ENCODE measurements at regions not wholly inside any gene's neighbourhood (a gene's known extent, or its start where the extent isn't known, plus 50 kb on each side); places are given as distances from the start of the nearest gene placed in this dataset.

GRCh38 chr6:165001502-165002157 lies 307.8 kb downstream of the C6orf118 start:
- no peaks in the 10 kb centered on the region for H3K9me3 ChIP-seq (ENCODE audit: low read length)

DNA sequence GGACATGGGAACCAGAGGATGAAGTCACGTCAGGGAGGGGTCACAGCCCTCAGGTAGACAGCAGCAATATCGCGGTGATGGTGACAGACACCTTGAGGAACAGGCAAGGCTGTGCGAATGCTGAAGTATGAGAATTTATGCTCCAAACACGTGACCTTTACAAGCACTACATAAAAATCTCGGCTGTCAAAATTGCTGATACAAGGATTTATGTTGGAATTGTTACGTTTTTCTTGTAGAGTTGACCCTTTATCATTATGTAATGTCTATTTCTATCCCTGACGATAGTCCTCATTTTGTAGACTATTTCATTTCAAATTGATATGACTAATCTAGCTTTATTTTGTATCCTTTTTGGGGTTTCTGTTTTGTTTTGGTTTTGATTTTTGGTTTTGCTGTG lies 311.1 kb downstream of the C6orf118 start:
- Histone ChIP-seq H3K79me2 (replicated peaks; ENCODE audit: insufficient read depth, low read length) (no peaks in the 10 kb centered on the region), H3K27ac (ENCODE audit: low read length) (no peak overlapping the region), H2AFZ (ENCODE audit: low read depth, low read length) (no peak overlapping the region), H3K36me3 (ENCODE audit: insufficient read depth, low read length) (no peaks in the 10 kb centered on the region), H3K9me2 (ENCODE audit: insufficient read depth, low read length) (no peaks in the 10 kb centered on the region), H3K9ac (ENCODE audit: low read length) (no peak overlapping the region), H3K4me2 (ENCODE audit: low read length) (no peak overlapping the region), H3K27me3 (ENCODE audit: insufficient read depth, low read depth, low read length) (no peaks in the 10 kb centered on the region), H3F3A (ENCODE audit: insufficient read depth, low read length, poor library complexity, severe bottlenecking) (no peaks in the 10 kb centered on the region), H3K4me3 (ENCODE audit: low read length) (no peak overlapping the region), H3K9me3 (ENCODE audit: low read length) (no peaks in the 10 kb centered on the region), H4K20me1 (ENCODE audit: insufficient read depth) (no peaks in the 10 kb centered on the region)
- TF ChIP-seq EZH2 (IDR thresholded peaks at IDR 0.05; ENCODE audit: borderline replicate concordance, insufficient read depth, low read length, poor library complexity, severe bottlenecking) (no peak), RAD21 (conservative IDR thresholded peaks at IDR 0.05) (no peak), SMC3 (conservative IDR thresholded peaks at IDR 0.05; ENCODE audit: poor library complexity) (no peak), TAF1 (IDR thresholded peaks at IDR 0.05; ENCODE audit: low read depth) (no peak), POLR2AphosphoS5 (IDR thresholded peaks at IDR 0.05) (no peak), MXI1 (conservative IDR thresholded peaks at IDR 0.05; ENCODE audit: poor library complexity, severe bottlenecking) (no peak)
- TF ChIP-seq, protein P1, sequence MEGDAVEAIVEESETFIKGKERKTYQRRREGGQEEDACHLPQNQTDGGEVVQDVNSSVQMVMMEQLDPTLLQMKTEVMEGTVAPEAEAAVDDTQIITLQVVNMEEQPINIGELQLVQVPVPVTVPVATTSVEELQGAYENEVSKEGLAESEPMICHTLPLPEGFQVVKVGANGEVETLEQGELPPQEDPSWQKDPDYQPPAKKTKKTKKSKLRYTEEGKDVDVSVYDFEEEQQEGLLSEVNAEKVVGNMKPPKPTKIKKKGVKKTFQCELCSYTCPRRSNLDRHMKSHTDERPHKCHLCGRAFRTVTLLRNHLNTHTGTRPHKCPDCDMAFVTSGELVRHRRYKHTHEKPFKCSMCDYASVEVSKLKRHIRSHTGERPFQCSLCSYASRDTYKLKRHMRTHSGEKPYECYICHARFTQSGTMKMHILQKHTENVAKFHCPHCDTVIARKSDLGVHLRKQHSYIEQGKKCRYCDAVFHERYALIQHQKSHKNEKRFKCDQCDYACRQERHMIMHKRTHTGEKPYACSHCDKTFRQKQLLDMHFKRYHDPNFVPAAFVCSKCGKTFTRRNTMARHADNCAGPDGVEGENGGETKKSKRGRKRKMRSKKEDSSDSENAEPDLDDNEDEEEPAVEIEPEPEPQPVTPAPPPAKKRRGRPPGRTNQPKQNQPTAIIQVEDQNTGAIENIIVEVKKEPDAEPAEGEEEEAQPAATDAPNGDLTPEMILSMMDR (IDR thresholded peaks at IDR 0.05; ENCODE audit: poor library complexity, severe bottlenecking), result no peak

More at GRCh38 chr6:165001502-165002157, 307.8 kb downstream of the C6orf118 start:
- no peaks in the 10 kb centered on the region for H3K36me3 ChIP-seq (ENCODE audit: insufficient read depth, low read length)
- H4K20me1 ChIP-seq (ENCODE audit: insufficient read depth), result no peaks in the 10 kb centered on the region
- H3K27ac ChIP-seq (ENCODE audit: low read length), result no peak overlapping the region
- TF ChIP-seq EP300 (conservative IDR thresholded peaks at IDR 0.05; ENCODE audit: poor library complexity, severe bottlenecking) (no peak), EZH2 (IDR thresholded peaks at IDR 0.05; ENCODE audit: borderline replicate concordance, insufficient read depth, low read length, poor library complexity, severe bottlenecking) (no peak)
- H3K4me2 ChIP-seq (ENCODE audit: low read length), result no peak overlapping the region
- no peak overlapping the region for H3K9ac ChIP-seq (ENCODE audit: low read length)
- H3K79me2 ChIP-seq (replicated peaks; ENCODE audit: insufficient read depth, low read length), result no peaks in the 10 kb centered on the region
- H2AFZ ChIP-seq (ENCODE audit: low read depth, low read length), result no peak overlapping the region
- no peaks in the 10 kb centered on the region for H3K9me2 ChIP-seq (ENCODE audit: insufficient read depth, low read length)
- no peaks in the 10 kb centered on the region for H3F3A ChIP-seq (ENCODE audit: insufficient read depth, low read length, poor library complexity, severe bottlenecking)
- H3K4me3 ChIP-seq (ENCODE audit: low read length), result no peak overlapping the region
- H3K27me3 ChIP-seq (ENCODE audit: insufficient read depth, low read depth, low read length), result no peaks in the 10 kb centered on the region

DNA sequence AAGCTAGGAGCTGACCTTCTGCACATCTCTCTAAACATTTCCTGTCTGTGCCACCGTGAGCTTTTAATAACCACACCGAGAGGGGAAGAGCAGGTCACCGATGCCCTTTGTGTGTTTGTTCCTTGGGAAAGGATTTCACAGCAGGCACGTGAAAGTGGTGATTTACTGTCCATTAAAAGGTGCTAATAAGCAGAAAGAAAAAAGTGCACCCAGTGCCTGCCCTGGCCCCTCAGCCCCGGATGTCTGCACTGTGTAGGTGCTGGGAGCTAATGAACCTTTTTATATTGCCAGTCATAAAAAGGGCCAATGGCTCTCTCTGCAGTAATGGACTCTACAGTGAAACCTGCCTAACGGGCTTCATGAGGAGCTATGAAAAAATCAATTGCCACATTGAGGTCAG lies 312.6 kb downstream of the C6orf118 start:
- Histone ChIP-seq H3K79me2 (replicated peaks; ENCODE audit: insufficient read depth, low read length) (no peaks in the 10 kb centered on the region), H3K4me3 (ENCODE audit: low read length) (no peak overlapping the region), H3K9me2 (ENCODE audit: insufficient read depth, low read length) (no peaks in the 10 kb centered on the region), H3K27me3 (ENCODE audit: insufficient read depth, low read depth, low read length) (no peaks in the 10 kb centered on the region), H3F3A (ENCODE audit: insufficient read depth, low read length, poor library complexity, severe bottlenecking) (no peaks in the 10 kb centered on the region), H3K4me2 (ENCODE audit: low read length) (no peak overlapping the region), H3K27ac (ENCODE audit: low read length) (peak overlapping the region; percentile 25), H3K9me3 (ENCODE audit: low read length) (no peaks in the 10 kb centered on the region), H3K9ac (ENCODE audit: low read length) (no peak overlapping the region), H4K20me1 (ENCODE audit: insufficient read depth) (no peaks in the 10 kb centered on the region), H3K36me3 (ENCODE audit: insufficient read depth, low read length) (no peaks in the 10 kb centered on the region), H2AFZ (ENCODE audit: low read depth, low read length) (no peak overlapping the region)
- TF ChIP-seq SMC3 (conservative IDR thresholded peaks at IDR 0.05; ENCODE audit: poor library complexity), result no peak
- no peak for TF ChIP-seq TAF1 (IDR thresholded peaks at IDR 0.05; ENCODE audit: low read depth)
- no peak for TF ChIP-seq EZH2 (IDR thresholded peaks at IDR 0.05; ENCODE audit: borderline replicate concordance, insufficient read depth, low read length, poor library complexity, severe bottlenecking)
- TF ChIP-seq RAD21 (conservative IDR thresholded peaks at IDR 0.05), result no peak
- peak; percentile 33 for TF ChIP-seq EP300 (conservative IDR thresholded peaks at IDR 0.05; ENCODE audit: poor library complexity, severe bottlenecking)
- TF ChIP-seq POLR2AphosphoS5 (IDR thresholded peaks at IDR 0.05), result peak; percentile 85

All from neural cell (in vitro differentiated cells).